ENCODE measurements at regions not wholly inside any gene's neighbourhood (a gene's known extent, or its start where the extent isn't known, plus 50 kb on each side); places are given as distances from the start of the nearest gene placed in this dataset.

- DNase-seq: no peak
Measured at GRCh38 chrX:7269991-7270390, 122.0 kb upstream of the PUDP start.

- no peak for DNase-seq
Measured at GRCh38 chrX:7269589-7269988, 121.6 kb upstream of the PUDP start.

- DNase-seq: no peak
Measured at GRCh38 chrX:7266288-7266687, 118.3 kb upstream of the PUDP start.

- no peak for DNase-seq
Measured at GRCh38 chrX:7264399-7264798, 116.4 kb upstream of the PUDP start.

- peak; percentile 33 for DNase-seq
Measured at GRCh38 chrX:7263961-7264360, 116.0 kb upstream of the PUDP start.

GRCh38 chrX:7263330-7263729, 115.4 kb upstream of the PUDP start:
- peak; percentile 18 for DNase-seq

- peak; percentile 3 for DNase-seq
Measured at GRCh38 chrX:7262551-7262950, 114.6 kb upstream of the PUDP start.

- no peak for DNase-seq
Measured at GRCh38 chrX:7261672-7262332, 113.8 kb upstream of the PUDP start.

- no peak for DNase-seq
Measured at GRCh38 chrX:7254144-7254543, 106.2 kb upstream of the PUDP start.

- no peak for DNase-seq
Measured at GRCh38 chrX:7253565-7253964, 105.6 kb upstream of the PUDP start.

- DNase-seq: no peak
Measured at GRCh38 chrX:7252013-7252610, 104.2 kb upstream of the PUDP start.

GRCh38 chrX:7247346-7247745, 99.4 kb upstream of the PUDP start:
- DNase-seq: no peak

GRCh38 chrX:7244405-7244804, 96.5 kb upstream of the PUDP start:
- DNase-seq: no peak

GRCh38 chrX:7242613-7243012, 94.7 kb upstream of the PUDP start:
- DNase-seq: no peak

- no peak for DNase-seq
Measured at GRCh38 chrX:7240929-7241328, 93.0 kb upstream of the PUDP start.

GRCh38 chrX:7235071-7235470, 87.1 kb upstream of the PUDP start:
- no peak for DNase-seq

- peak; percentile 10 for DNase-seq
Measured at GRCh38 chrX:7233580-7234406, 85.8 kb upstream of the PUDP start.

- no peak for DNase-seq
Measured at GRCh38 chrX:7228226-7228625, 80.3 kb upstream of the PUDP start.

- DNase-seq: peak; percentile 88
Measured at GRCh38 chrX:7225338-7225737, 77.4 kb upstream of the PUDP start.

- DNase-seq: no peak
Measured at GRCh38 chrX:7223271-7223670, 75.3 kb upstream of the PUDP start.

- DNase-seq: no peak
Measured at GRCh38 chrX:7220121-7220520, 72.2 kb upstream of the PUDP start.

GRCh38 chrX:7219153-7219705, 71.3 kb upstream of the PUDP start:
- DNase-seq: peak; percentile 13

- no peak for DNase-seq
Measured at GRCh38 chrX:7218321-7219152, 70.6 kb upstream of the PUDP start.
